ENCODE measurements at regions not wholly inside any gene's neighbourhood (a gene's known extent, or its start where the extent isn't known, plus 50 kb on each side); places are given as distances from the start of the nearest gene placed in this dataset.

DNA sequence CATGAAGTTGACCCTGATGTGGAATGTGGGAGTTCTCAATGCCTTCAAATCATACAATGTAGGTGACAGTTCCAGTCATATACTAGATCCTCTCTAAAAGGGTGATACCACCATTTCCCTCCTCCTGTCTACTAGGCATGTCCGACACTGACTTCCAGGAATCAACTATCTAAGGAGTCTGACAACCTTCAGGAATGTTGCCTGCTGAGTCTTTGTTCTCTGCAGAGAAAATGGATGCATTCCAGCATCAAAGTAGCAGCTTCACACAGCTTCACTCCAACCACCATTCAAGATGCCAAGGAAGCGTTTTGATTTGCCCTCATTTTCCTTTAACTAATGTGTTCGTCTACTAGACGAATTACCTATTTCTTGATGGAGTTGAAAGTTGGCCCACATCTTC lies 530.2 kb downstream of the EBF1 start:
- H3K36me3 ChIP-seq (ENCODE audit: control insufficient read depth in 2 of 2, insufficient read depth in 2 of 2, low read length in 1 of 2): no peaks in the 10 kb centered on the region
- WGBS: 95% methylated on average over 4 of the region's 4 CpGs
- H3K4me1 ChIP-seq (ENCODE audit: control insufficient read depth in 2 of 2, insufficient read depth in 2 of 2, low read length in 2 of 2): no peaks in the 10 kb centered on the region
- H3K4me3 ChIP-seq (ENCODE audit: low read length in 2 of 2): no peak overlapping the region
- DNase-seq (ENCODE audit: low read depth in 6 of 9, low spot score in 9 of 9): no peak
- no peak overlapping the region for H3K27ac ChIP-seq (ENCODE audit: low read depth in 1 of 2, low read length in 1 of 2)
- no peaks in the 10 kb centered on the region for H3K27me3 ChIP-seq (ENCODE audit: control insufficient read depth in 2 of 2, insufficient read depth in 1 of 2, low read length in 1 of 2)
- no peaks in the 10 kb centered on the region for H3K9me3 ChIP-seq (ENCODE audit: control insufficient read depth in 2 of 2, insufficient read depth in 1 of 2, low read length in 1 of 2)

GRCh38 chr5:158565017-158565789 lies 534.5 kb downstream of the EBF1 start:
- Histone ChIP-seq H3K27ac (ENCODE audit: low read depth in 1 of 2, low read length in 1 of 2) (no peak overlapping the region), H3K4me3 (ENCODE audit: low read length in 2 of 2) (no peak overlapping the region), H3K27me3 (ENCODE audit: control insufficient read depth in 2 of 2, insufficient read depth in 1 of 2, low read length in 1 of 2) (no peaks in the 10 kb centered on the region), H3K9me3 (ENCODE audit: control insufficient read depth in 2 of 2, insufficient read depth in 1 of 2, low read length in 1 of 2) (no peaks in the 10 kb centered on the region), H3K36me3 (ENCODE audit: control insufficient read depth in 2 of 2, insufficient read depth in 2 of 2, low read length in 1 of 2) (no peaks in the 10 kb centered on the region), H3K4me1 (ENCODE audit: control insufficient read depth in 2 of 2, insufficient read depth in 2 of 2, low read length in 2 of 2) (no peaks in the 10 kb centered on the region)
- WGBS: 96% methylated on average over 3 of the region's 3 CpGs
- no peak for DNase-seq (ENCODE audit: low read depth in 6 of 9, low spot score in 9 of 9)

DNA sequence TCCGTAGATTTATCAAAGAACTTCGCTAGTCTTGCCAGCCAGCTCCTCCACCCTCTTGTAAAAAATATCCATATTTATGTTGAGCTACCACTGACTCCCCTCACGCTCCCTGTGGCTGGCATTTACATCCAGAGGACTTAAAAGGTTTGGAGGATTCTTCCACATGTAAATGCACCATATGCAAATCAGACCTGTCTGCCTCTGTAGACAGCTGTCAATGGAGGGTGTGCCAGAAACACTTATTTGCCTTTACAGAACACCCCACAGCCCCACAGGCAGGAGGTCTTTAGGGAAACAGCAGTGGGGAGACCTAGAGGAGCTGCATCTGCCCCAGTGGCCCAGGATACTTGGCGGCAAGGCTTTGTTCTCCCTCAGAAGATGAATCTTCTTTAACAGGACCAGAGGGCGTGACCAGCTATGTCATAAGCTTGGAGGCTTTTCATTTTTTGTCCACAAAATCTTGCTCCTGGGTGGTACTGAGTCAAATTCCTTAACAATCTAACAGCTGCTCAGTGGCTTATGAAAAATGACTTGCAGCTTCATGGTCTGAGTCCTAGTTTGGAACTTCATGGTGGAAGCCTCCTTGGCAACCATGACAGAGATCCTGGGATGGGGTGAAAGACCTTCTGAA lies 535.8 kb downstream of the EBF1 start:
- DNase-seq (ENCODE audit: low read depth in 6 of 9, low spot score in 9 of 9): no peak
- 97% methylated on average over 5 of the region's 5 CpGs for WGBS

DNA sequence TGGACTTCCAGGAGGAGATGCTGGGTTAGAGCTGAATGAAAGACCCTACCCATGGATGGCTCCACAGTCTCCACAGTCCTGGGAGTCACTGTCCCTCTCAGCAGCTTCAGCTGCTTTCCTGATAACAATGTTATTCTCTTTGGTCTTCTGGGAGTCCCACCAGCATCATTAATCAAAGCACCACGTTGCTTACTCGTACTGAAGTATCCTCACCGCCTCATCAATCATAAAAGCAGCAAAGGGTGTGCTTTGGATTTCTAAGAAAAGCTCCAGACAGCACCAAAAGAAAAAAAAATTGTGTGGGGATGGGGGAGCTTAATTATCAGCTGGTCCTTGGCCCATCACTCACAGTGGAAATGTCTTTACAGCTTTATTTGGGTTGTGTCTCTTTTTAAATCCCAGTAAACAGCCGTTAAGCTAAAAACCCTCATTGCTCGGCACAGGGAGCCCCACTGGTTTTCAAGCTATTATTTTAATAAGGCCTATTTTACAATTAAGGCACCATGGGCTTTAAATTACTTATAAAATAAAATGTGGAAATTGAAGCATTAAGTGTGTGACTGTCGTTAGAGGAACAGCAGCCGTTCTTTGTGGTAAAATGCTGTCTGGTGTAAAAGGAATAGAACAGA lies 538.0 kb downstream of the EBF1 start:
- Histone ChIP-seq H3K4me1 (ENCODE audit: control insufficient read depth in 2 of 2, insufficient read depth in 2 of 2, low read length in 2 of 2) (no peaks in the 10 kb centered on the region), H3K4me3 (ENCODE audit: low read length in 2 of 2) (no peak overlapping the region), H3K27me3 (ENCODE audit: control insufficient read depth in 2 of 2, insufficient read depth in 1 of 2, low read length in 1 of 2) (no peaks in the 10 kb centered on the region), H3K9me3 (ENCODE audit: control insufficient read depth in 2 of 2, insufficient read depth in 1 of 2, low read length in 1 of 2) (no peaks in the 10 kb centered on the region), H3K36me3 (ENCODE audit: control insufficient read depth in 2 of 2, insufficient read depth in 2 of 2, low read length in 1 of 2) (no peaks in the 10 kb centered on the region), H3K27ac (ENCODE audit: low read depth in 1 of 2, low read length in 1 of 2) (no peak overlapping the region)
- WGBS: 93% methylated on average over 7 of the region's 7 CpGs
- DNase-seq (ENCODE audit: low read depth in 6 of 9, low spot score in 9 of 9): no peak

More for the DNA sequence above, 535.8 kb downstream of the EBF1 start:
- Histone ChIP-seq H3K9me3 (ENCODE audit: control insufficient read depth in 2 of 2, insufficient read depth in 1 of 2, low read length in 1 of 2) (no peaks in the 10 kb centered on the region), H3K4me1 (ENCODE audit: control insufficient read depth in 2 of 2, insufficient read depth in 2 of 2, low read length in 2 of 2) (no peaks in the 10 kb centered on the region), H3K36me3 (ENCODE audit: control insufficient read depth in 2 of 2, insufficient read depth in 2 of 2, low read length in 1 of 2) (no peaks in the 10 kb centered on the region), H3K27ac (ENCODE audit: low read depth in 1 of 2, low read length in 1 of 2) (no peak overlapping the region), H3K4me3 (ENCODE audit: low read length in 2 of 2) (no peak overlapping the region), H3K27me3 (ENCODE audit: control insufficient read depth in 2 of 2, insufficient read depth in 1 of 2, low read length in 1 of 2) (no peaks in the 10 kb centered on the region)

DNA sequence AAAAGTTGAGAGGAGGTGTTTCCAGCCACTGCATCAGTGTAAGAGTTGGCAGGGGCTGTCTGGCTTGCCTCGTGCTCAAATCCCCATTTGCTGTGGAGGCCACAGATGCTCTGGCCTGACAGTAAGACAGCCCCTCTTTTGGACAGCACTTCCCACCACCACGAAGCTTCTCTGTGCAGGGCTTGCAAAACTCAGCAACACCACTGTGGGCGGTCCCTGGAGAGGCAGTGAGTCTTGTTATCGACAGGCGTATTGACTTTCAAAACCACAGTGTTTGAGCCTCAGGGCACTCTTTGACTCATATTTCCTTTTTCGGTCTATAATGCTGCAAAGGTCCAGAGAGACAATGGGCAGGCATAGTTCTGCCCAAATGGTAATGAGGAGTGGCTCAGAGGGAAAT lies 539.5 kb downstream of the EBF1 start:
- H3K9me3 ChIP-seq (ENCODE audit: control insufficient read depth in 2 of 2, insufficient read depth in 1 of 2, low read length in 1 of 2): no peaks in the 10 kb centered on the region

DNA sequence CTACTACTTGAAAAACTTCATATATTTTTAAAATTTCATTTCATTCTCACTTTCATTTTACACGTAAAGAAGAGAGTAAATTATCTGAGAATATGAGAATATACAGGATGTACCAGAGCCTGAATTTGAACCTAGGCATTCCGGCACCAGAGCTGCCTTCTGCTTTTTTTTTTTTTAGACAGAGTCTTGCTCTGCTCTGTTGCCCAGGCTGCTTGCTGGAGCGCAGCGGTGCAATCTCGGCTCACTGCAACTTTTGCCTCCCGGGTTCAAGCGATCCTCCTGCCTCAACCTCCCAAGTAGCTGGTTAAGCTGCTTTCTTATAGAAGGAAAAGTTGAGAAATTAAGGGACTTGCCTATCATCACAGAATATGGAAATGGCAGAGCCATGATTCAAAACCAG lies 540.1 kb downstream of the EBF1 start:
- H3K36me3 ChIP-seq (ENCODE audit: control insufficient read depth in 2 of 2, insufficient read depth in 2 of 2, low read length in 1 of 2): no peaks in the 10 kb centered on the region
- DNase-seq (ENCODE audit: low read depth in 6 of 9, low spot score in 9 of 9): no peak
- no peak overlapping the region for H3K27ac ChIP-seq (ENCODE audit: low read depth in 1 of 2, low read length in 1 of 2)
- H3K4me1 ChIP-seq (ENCODE audit: control insufficient read depth in 2 of 2, insufficient read depth in 2 of 2, low read length in 2 of 2): no peaks in the 10 kb centered on the region
- H3K27me3 ChIP-seq (ENCODE audit: control insufficient read depth in 2 of 2, insufficient read depth in 1 of 2, low read length in 1 of 2): no peaks in the 10 kb centered on the region
- H3K4me3 ChIP-seq (ENCODE audit: low read length in 2 of 2): no peak overlapping the region
- 96% methylated on average over 7 of the region's 7 CpGs for WGBS
- H3K9me3 ChIP-seq (ENCODE audit: control insufficient read depth in 2 of 2, insufficient read depth in 1 of 2, low read length in 1 of 2): no peaks in the 10 kb centered on the region

More for the DNA sequence above, 539.5 kb downstream of the EBF1 start:
- Histone ChIP-seq H3K36me3 (ENCODE audit: control insufficient read depth in 2 of 2, insufficient read depth in 2 of 2, low read length in 1 of 2) (no peaks in the 10 kb centered on the region), H3K27ac (ENCODE audit: low read depth in 1 of 2, low read length in 1 of 2) (no peak overlapping the region), H3K27me3 (ENCODE audit: control insufficient read depth in 2 of 2, insufficient read depth in 1 of 2, low read length in 1 of 2) (no peaks in the 10 kb centered on the region), H3K4me1 (ENCODE audit: control insufficient read depth in 2 of 2, insufficient read depth in 2 of 2, low read length in 2 of 2) (no peaks in the 10 kb centered on the region), H3K4me3 (ENCODE audit: low read length in 2 of 2) (no peak overlapping the region)
- no peak for DNase-seq (ENCODE audit: low read depth in 6 of 9, low spot score in 9 of 9)
- WGBS: 81% methylated on average over 6 of the region's 6 CpGs

- no peak for DNase-seq (ENCODE audit: low read depth in 6 of 9, low spot score in 9 of 9)
- 97% methylated on average over 4 of the region's 4 CpGs for WGBS
- H3K4me1 ChIP-seq (ENCODE audit: control insufficient read depth in 2 of 2, insufficient read depth in 2 of 2, low read length in 2 of 2): no peaks in the 10 kb centered on the region
Observed at GRCh38 chr5:158559066-158559465, 540.6 kb downstream of the EBF1 start.

GRCh38 chr5:158553962-158554336 lies 545.8 kb downstream of the EBF1 start:
- H3K36me3 ChIP-seq (ENCODE audit: control insufficient read depth in 2 of 2, insufficient read depth in 2 of 2, low read length in 1 of 2): no peaks in the 10 kb centered on the region
- 97% methylated on average over 5 of the region's 5 CpGs for WGBS
- DNase-seq (ENCODE audit: low read depth in 6 of 9, low spot score in 9 of 9): no peak
- no peak overlapping the region for H3K27ac ChIP-seq (ENCODE audit: low read depth in 1 of 2, low read length in 1 of 2)
- H3K9me3 ChIP-seq (ENCODE audit: control insufficient read depth in 2 of 2, insufficient read depth in 1 of 2, low read length in 1 of 2): no peaks in the 10 kb centered on the region
- H3K27me3 ChIP-seq (ENCODE audit: control insufficient read depth in 2 of 2, insufficient read depth in 1 of 2, low read length in 1 of 2): no peaks in the 10 kb centered on the region
- no peaks in the 10 kb centered on the region for H3K4me1 ChIP-seq (ENCODE audit: control insufficient read depth in 2 of 2, insufficient read depth in 2 of 2, low read length in 2 of 2)
- H3K4me3 ChIP-seq (ENCODE audit: low read length in 2 of 2): no peak overlapping the region

More at GRCh38 chr5:158559066-158559465, 540.6 kb downstream of the EBF1 start:
- H3K36me3 ChIP-seq (ENCODE audit: control insufficient read depth in 2 of 2, insufficient read depth in 2 of 2, low read length in 1 of 2): no peaks in the 10 kb centered on the region
- H3K27ac ChIP-seq (ENCODE audit: low read depth in 1 of 2, low read length in 1 of 2): no peak overlapping the region
- no peak overlapping the region for H3K4me3 ChIP-seq (ENCODE audit: low read length in 2 of 2)
- H3K27me3 ChIP-seq (ENCODE audit: control insufficient read depth in 2 of 2, insufficient read depth in 1 of 2, low read length in 1 of 2): no peaks in the 10 kb centered on the region
- no peaks in the 10 kb centered on the region for H3K9me3 ChIP-seq (ENCODE audit: control insufficient read depth in 2 of 2, insufficient read depth in 1 of 2, low read length in 1 of 2)

DNA sequence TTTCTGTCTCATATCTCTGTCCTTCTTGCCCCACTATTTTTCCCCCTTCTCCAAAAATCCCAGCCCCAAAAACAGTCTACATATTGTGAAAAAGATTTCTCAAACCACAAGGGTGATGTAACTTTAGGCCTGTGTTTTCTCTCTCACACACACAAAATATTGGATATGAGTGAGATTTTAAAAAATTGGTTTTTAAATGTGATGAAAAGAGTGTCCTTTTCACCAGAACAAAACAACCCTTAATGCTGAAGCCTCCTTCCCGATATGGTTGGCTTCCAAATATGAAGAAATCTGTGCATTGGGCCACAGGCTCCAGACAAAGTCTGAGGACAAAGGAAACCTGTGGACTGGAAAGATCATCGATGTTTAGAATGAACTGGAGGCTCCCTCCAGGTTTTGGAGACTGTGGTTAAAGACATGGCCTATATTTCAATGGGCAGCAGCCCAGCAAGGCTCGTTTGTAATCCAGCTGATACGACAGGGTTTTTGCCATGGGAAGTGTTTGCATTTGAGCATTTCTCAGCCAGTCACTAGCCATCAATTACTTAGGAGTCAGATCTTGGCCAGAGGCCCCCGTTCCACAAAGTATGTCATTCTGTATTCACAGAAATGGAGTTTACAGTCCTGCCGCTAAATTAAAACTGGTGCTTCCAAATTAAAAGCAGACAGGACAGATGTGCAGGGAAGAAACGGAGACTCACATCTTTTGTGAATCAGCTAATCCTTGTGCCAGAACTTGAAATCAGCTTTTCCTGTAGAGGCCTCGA lies 546.3 kb downstream of the EBF1 start:
- no peaks in the 10 kb centered on the region for H3K27me3 ChIP-seq (ENCODE audit: control insufficient read depth in 2 of 2, insufficient read depth in 1 of 2, low read length in 1 of 2)
- no peaks in the 10 kb centered on the region for H3K4me1 ChIP-seq (ENCODE audit: control insufficient read depth in 2 of 2, insufficient read depth in 2 of 2, low read length in 2 of 2)
- no peak for DNase-seq (ENCODE audit: low read depth in 6 of 9, low spot score in 9 of 9)
- H3K27ac ChIP-seq (ENCODE audit: low read depth in 1 of 2, low read length in 1 of 2): no peak overlapping the region
- WGBS: 95% methylated on average over 8 of the region's 8 CpGs
- no peaks in the 10 kb centered on the region for H3K36me3 ChIP-seq (ENCODE audit: control insufficient read depth in 2 of 2, insufficient read depth in 2 of 2, low read length in 1 of 2)
- no peak overlapping the region for H3K4me3 ChIP-seq (ENCODE audit: low read length in 2 of 2)
- H3K9me3 ChIP-seq (ENCODE audit: control insufficient read depth in 2 of 2, insufficient read depth in 1 of 2, low read length in 1 of 2): no peaks in the 10 kb centered on the region
